ENCODE measurements at regions not wholly inside any gene's neighbourhood (a gene's known extent, or its start where the extent isn't known, plus 50 kb on each side); places are given as distances from the start of the nearest gene placed in this dataset.

DNA sequence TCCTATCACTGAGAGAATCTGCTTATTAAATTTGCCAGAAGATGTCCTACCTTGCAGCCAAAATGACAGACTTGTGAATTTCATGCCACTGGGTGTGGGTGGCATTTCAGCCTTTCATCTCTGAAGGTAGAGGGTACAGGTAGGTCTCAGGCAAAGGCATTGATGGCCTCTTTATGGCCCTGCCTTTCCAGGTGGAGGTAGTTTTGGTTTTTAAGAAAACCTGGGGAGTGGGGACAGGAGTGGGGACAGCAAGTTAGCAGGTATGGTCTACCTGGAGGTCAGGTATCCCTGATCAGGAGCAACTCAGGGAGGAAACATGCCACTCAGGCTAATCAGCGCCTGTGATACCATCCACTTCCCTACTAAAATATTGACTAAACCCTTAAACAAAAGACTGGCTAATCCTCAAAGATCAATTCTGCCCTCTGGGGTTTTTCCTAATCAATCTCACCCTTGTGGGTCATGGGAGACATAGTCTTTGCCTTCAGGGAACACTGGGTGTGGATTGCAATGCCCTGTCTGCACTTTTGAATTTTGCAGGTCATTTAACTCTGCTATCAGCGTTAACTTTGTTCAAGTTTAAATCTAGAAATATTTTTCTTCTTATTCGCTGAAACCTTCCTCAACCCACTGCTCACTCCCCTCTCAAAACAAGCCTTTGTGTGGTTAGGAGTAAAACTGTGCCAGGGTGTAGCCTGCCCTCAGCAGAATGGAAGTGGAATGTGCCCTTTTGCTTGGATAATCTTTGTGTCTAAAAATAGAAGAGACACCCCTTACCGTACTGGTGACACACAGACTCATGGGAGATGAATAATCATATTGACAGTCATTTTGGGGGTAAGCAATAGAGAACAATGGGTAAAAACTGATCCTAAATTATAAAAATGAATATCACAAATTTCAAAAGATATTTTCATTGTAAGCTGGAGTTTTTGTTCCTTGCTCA, 233.7 kb downstream of the COG6 start:
- no peaks in the 10 kb centered on the region for H3K36me3 ChIP-seq (ENCODE audit: control insufficient read depth in 2 of 3, insufficient read depth in 3 of 3, low read length in 3 of 3)
- no peaks in the 10 kb centered on the region for H3K4me1 ChIP-seq (ENCODE audit: control insufficient read depth in 2 of 3, insufficient read depth in 2 of 3, low read depth in 1 of 3, low read length in 3 of 3)
- FAIRE-seq = no peak
- no peak overlapping the region for H3K27ac ChIP-seq (ENCODE audit: low read depth in 2 of 2, low read length in 2 of 2)
- DNase-seq = no peak
- TF ChIP-seq, protein P1, sequence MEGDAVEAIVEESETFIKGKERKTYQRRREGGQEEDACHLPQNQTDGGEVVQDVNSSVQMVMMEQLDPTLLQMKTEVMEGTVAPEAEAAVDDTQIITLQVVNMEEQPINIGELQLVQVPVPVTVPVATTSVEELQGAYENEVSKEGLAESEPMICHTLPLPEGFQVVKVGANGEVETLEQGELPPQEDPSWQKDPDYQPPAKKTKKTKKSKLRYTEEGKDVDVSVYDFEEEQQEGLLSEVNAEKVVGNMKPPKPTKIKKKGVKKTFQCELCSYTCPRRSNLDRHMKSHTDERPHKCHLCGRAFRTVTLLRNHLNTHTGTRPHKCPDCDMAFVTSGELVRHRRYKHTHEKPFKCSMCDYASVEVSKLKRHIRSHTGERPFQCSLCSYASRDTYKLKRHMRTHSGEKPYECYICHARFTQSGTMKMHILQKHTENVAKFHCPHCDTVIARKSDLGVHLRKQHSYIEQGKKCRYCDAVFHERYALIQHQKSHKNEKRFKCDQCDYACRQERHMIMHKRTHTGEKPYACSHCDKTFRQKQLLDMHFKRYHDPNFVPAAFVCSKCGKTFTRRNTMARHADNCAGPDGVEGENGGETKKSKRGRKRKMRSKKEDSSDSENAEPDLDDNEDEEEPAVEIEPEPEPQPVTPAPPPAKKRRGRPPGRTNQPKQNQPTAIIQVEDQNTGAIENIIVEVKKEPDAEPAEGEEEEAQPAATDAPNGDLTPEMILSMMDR (IDR thresholded peaks at IDR 0.05; ENCODE audit: borderline replicate concordance, extremely low read depth, insufficient read depth) = no peak
- H3K4me3 ChIP-seq (ENCODE audit: low read length in 3 of 3) = no peak overlapping the region
- peaks cover 0 to 12% (median 4%) of the 10 kb centered on the region in 3 donors for H3K9me3 ChIP-seq (ENCODE audit: control insufficient read depth in 2 of 3, insufficient read depth in 1 of 3, low read length in 3 of 3)
- H3K27me3 ChIP-seq (ENCODE audit: control insufficient read depth, insufficient read depth, low read length) = no peaks in the 10 kb centered on the region
- no peak overlapping the region for H3K9ac ChIP-seq (ENCODE audit: low read length in 3 of 3)
- intact Hi-C loops (cut with DNase I) = no loop called here

GRCh38 chr13:39890537-39890936, 235.1 kb downstream of the COG6 start:
- Histone ChIP-seq H3K9ac (ENCODE audit: low read length in 3 of 3) (no peak overlapping the region), H3K4me3 (ENCODE audit: low read length in 3 of 3) (no peak overlapping the region), H3K9me3 (ENCODE audit: control insufficient read depth in 2 of 3, insufficient read depth in 1 of 3, low read length in 3 of 3) (no peaks in the 10 kb centered on the region), H3K27me3 (ENCODE audit: control insufficient read depth, insufficient read depth, low read length) (no peaks in the 10 kb centered on the region), H3K27ac (ENCODE audit: low read depth in 2 of 2, low read length in 2 of 2) (no peak overlapping the region), H3K4me1 (ENCODE audit: control insufficient read depth in 2 of 3, insufficient read depth in 2 of 3, low read depth in 1 of 3, low read length in 3 of 3) (no peaks in the 10 kb centered on the region), H3K36me3 (ENCODE audit: control insufficient read depth in 2 of 3, insufficient read depth in 3 of 3, low read length in 3 of 3) (no peaks in the 10 kb centered on the region)
- no peak for FAIRE-seq
- TF ChIP-seq, protein P1 (IDR thresholded peaks at IDR 0.05; ENCODE audit: borderline replicate concordance, extremely low read depth, insufficient read depth) = no peak
- DNase-seq = no peak
- intact Hi-C loops (cut with DNase I) = no loop called here

GRCh38 chr13:39892721-39893685, 237.5 kb downstream of the COG6 start:
- DNase-seq = no peak
- Histone ChIP-seq H3K4me1 (ENCODE audit: control insufficient read depth in 2 of 3, insufficient read depth in 2 of 3, low read depth in 1 of 3, low read length in 3 of 3) (no peaks in the 10 kb centered on the region), H3K9ac (ENCODE audit: low read length in 3 of 3) (no peak overlapping the region), H3K27ac (ENCODE audit: low read depth in 2 of 2, low read length in 2 of 2) (no peak overlapping the region), H3K36me3 (ENCODE audit: control insufficient read depth in 2 of 3, insufficient read depth in 3 of 3, low read length in 3 of 3) (no peaks in the 10 kb centered on the region), H3K4me3 (ENCODE audit: low read length in 3 of 3) (no peak overlapping the region), H3K9me3 (ENCODE audit: control insufficient read depth in 2 of 3, insufficient read depth in 1 of 3, low read length in 3 of 3) (no peaks in the 10 kb centered on the region), H3K27me3 (ENCODE audit: control insufficient read depth, insufficient read depth, low read length) (no peaks in the 10 kb centered on the region)
- TF ChIP-seq, protein P1 (IDR thresholded peaks at IDR 0.05; ENCODE audit: borderline replicate concordance, extremely low read depth, insufficient read depth) = no peak
- FAIRE-seq = no peak
- intact Hi-C loops (cut with DNase I) = no loop called here
